ENCODE measurements at regions not wholly inside any gene's neighbourhood (a gene's known extent, or its start where the extent isn't known, plus 50 kb on each side); places are given as distances from the start of the nearest gene placed in this dataset.

- no peaks in the 10 kb centered on the region for H4K20me1 ChIP-seq (ENCODE audit: insufficient read depth, low read length)
- intact Hi-C loops (cut with micrococcal nuclease): no loop called here
- H3K4me3 Mint-ChIP-seq: no peak overlapping the region
- H3K9me3 Mint-ChIP-seq: peaks cover 0 to 5% (median 2%) of the 10 kb centered on the region in 7 donors
- no peak overlapping the region for H2AFZ ChIP-seq (ENCODE audit: insufficient read depth, low read depth, low read length, poor library complexity, severe bottlenecking)
- H3K27ac Mint-ChIP-seq: no peak overlapping the region
- no peak for DNase-seq
- H3K27ac ChIP-seq (ENCODE audit: low read depth in 1 of 2, low read length in 2 of 2): no peak overlapping the region
- H3K27me3 Mint-ChIP-seq (ENCODE audit: low read depth in 3 of 3): no peaks in the 10 kb centered on the region
- H3K36me3 ChIP-seq (replicated peaks in 1 of 2; ENCODE audit: control insufficient read depth in 1 of 2, insufficient read depth in 2 of 2, low read length in 2 of 2): no peaks in the 10 kb centered on the region
- H3K9me3 ChIP-seq (replicated peaks in 1 of 2; ENCODE audit: control insufficient read depth in 1 of 2, insufficient read depth in 1 of 2, low read length in 2 of 2): no peaks in the 10 kb centered on the region
- no peaks in the 10 kb centered on the region for H3K27me3 ChIP-seq (ENCODE audit: control insufficient read depth in 2 of 2, insufficient read depth in 2 of 2, low read length in 2 of 2)
- H3K4me3 ChIP-seq (replicated peaks in 1 of 3; ENCODE audit: low read depth in 2 of 3, low read length in 3 of 3): no peak overlapping the region
- H3K79me2 ChIP-seq (ENCODE audit: insufficient read depth, low read length): no peaks in the 10 kb centered on the region
- H3K36me3 Mint-ChIP-seq: no peaks in the 10 kb centered on the region
- no peaks in the 10 kb centered on the region for H3K4me1 ChIP-seq (ENCODE audit: control insufficient read depth in 1 of 2, insufficient read depth in 2 of 2, low read length in 2 of 2)
- H3K4me1 Mint-ChIP-seq: no peaks in the 10 kb centered on the region
- no peak for TF ChIP-seq CTCF (IDR thresholded peaks at IDR 0.05)
- no peak overlapping the region for H3K9ac ChIP-seq (ENCODE audit: insufficient read depth, low read length, poor library complexity, severe bottlenecking)
- no peak overlapping the region for H3K4me2 ChIP-seq (replicated peaks; ENCODE audit: extremely low read depth, low read length, poor library complexity, severe bottlenecking)
- 100% methylated on average over 1 of the region's 4 CpGs for WGBS (ENCODE audit: insufficient coverage)
Observed at GRCh38 chr5:97745817-97746216, 562.8 kb upstream of the RIOK2 start.

- no peak for TF ChIP-seq CTCF (IDR thresholded peaks at IDR 0.05)
- WGBS (ENCODE audit: insufficient coverage): no CpG with 5 or more reads among the region's 2 CpGs
- intact Hi-C loops (cut with micrococcal nuclease): no loop called here
Observed at GRCh38 chr5:97750576-97750975, 567.5 kb upstream of the RIOK2 start.

More at GRCh38 chr5:97750576-97750975, 567.5 kb upstream of the RIOK2 start:
- no peak overlapping the region for H3K27ac ChIP-seq (ENCODE audit: low read depth in 1 of 2, low read length in 2 of 2)
- no peaks in the 10 kb centered on the region for H3K9me3 ChIP-seq (replicated peaks in 1 of 2; ENCODE audit: control insufficient read depth in 1 of 2, insufficient read depth in 1 of 2, low read length in 2 of 2)
- no peak overlapping the region for H3K4me2 ChIP-seq (replicated peaks; ENCODE audit: extremely low read depth, low read length, poor library complexity, severe bottlenecking)
- H3K4me1 ChIP-seq (ENCODE audit: control insufficient read depth in 1 of 2, insufficient read depth in 2 of 2, low read length in 2 of 2): no peaks in the 10 kb centered on the region
- Mint-ChIP-seq H3K36me3 (no peaks in the 10 kb centered on the region), H3K9me3 (peaks cover 0 to 3% (median 2%) of the 10 kb centered on the region in 7 donors), H3K4me3 (no peak overlapping the region), H3K27ac (no peak overlapping the region), H3K27me3 (ENCODE audit: low read depth in 3 of 3) (no peaks in the 10 kb centered on the region), H3K4me1 (no peaks in the 10 kb centered on the region)
- no peaks in the 10 kb centered on the region for H3K36me3 ChIP-seq (replicated peaks in 1 of 2; ENCODE audit: control insufficient read depth in 1 of 2, insufficient read depth in 2 of 2, low read length in 2 of 2)
- no peak overlapping the region for H3K9ac ChIP-seq (ENCODE audit: insufficient read depth, low read length, poor library complexity, severe bottlenecking)
- no peaks in the 10 kb centered on the region for H3K27me3 ChIP-seq (ENCODE audit: control insufficient read depth in 2 of 2, insufficient read depth in 2 of 2, low read length in 2 of 2)
- no peaks in the 10 kb centered on the region for H3K79me2 ChIP-seq (ENCODE audit: insufficient read depth, low read length)
- no peak overlapping the region for H2AFZ ChIP-seq (ENCODE audit: insufficient read depth, low read depth, low read length, poor library complexity, severe bottlenecking)
- no peak overlapping the region for H3K4me3 ChIP-seq (replicated peaks in 1 of 3; ENCODE audit: low read depth in 2 of 3, low read length in 3 of 3)
- no peak for DNase-seq
- H4K20me1 ChIP-seq (ENCODE audit: insufficient read depth, low read length): no peaks in the 10 kb centered on the region
